ENCODE measurements at regions not wholly inside any gene's neighbourhood (a gene's known extent, or its start where the extent isn't known, plus 50 kb on each side); places are given as distances from the start of the nearest gene placed in this dataset.

DNA sequence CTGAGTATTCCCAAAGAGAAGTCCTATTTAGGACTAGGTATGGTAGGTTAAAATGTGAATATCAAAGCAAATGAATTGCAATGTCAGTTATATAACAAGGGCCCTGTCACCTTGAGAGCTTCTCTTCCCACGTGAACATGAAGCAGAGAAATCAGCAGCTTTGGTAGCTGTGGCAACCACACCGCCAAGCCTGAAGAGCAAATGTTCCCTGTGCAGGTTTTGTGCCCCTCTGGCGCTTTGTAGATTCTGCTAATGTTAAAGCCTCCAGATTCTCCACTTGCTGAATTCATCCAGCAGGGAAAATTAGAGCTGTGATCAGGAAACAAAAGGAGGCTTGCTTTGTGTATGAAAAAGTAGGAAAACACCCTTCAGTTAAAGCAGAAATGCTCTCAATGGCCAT is 322.6 kb downstream of the RBM43 start:
- H4K20me1 ChIP-seq (ENCODE audit: insufficient read depth, low read length), result no peaks in the 10 kb centered on the region
- no peaks in the 10 kb centered on the region for H3K4me1 ChIP-seq (ENCODE audit: low read length)
- H2AFZ ChIP-seq (ENCODE audit: low read depth, low read length), result no peak overlapping the region; the same call in 1 of the 2 replicates
- no peaks in the 10 kb centered on the region for H3K36me3 ChIP-seq (replicated peaks; ENCODE audit: low read depth, low read length)
- no peak overlapping the region for H3K4me3 ChIP-seq (ENCODE audit: low read length)
- no peak overlapping the region for H3K9ac ChIP-seq (ENCODE audit: low read length)
- H3K27ac ChIP-seq (ENCODE audit: low read length), result no peak overlapping the region
- TF ChIP-seq CTCF (IDR thresholded peaks at IDR 0.05; ENCODE audit: low read depth, low read length), result no peak
- TF ChIP-seq EZH2phosphoT487 (IDR thresholded peaks at IDR 0.05; ENCODE audit: low read depth), result no peak
- no peaks in the 10 kb centered on the region for H3K79me2 ChIP-seq (ENCODE audit: low read length)
- no peaks in the 10 kb centered on the region for H3K9me3 ChIP-seq (ENCODE audit: insufficient read depth, low read length)
- no peak overlapping the region for H3K4me2 ChIP-seq (ENCODE audit: low read length)
- no peaks in the 10 kb centered on the region for H3K27me3 ChIP-seq (ENCODE audit: low read depth, low read length)

DNA sequence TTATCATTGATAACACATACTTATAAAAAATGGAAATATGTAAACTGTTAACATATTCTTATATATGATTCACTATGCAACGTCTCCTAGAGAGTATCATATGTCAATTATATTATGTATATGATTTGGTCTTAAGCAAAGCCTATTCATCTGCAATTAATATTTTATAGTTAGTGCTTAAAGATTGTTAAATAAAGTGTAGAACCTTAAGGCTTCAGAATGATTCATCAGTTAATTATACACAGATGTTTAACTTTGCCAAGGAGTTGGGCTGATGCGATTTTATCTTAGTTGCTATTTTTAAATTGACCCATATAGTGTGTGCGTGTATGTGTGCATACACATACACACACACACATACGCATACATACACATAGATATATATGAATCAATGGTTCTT is 323.1 kb downstream of the RBM43 start:
- Histone ChIP-seq H3K9me3 (ENCODE audit: insufficient read depth, low read length) (no peaks in the 10 kb centered on the region), H3K36me3 (replicated peaks; ENCODE audit: low read depth, low read length) (no peaks in the 10 kb centered on the region), H4K20me1 (ENCODE audit: insufficient read depth, low read length) (no peaks in the 10 kb centered on the region), H2AFZ (ENCODE audit: low read depth, low read length) (no peak overlapping the region), H3K4me3 (ENCODE audit: low read length) (no peak overlapping the region), H3K27me3 (ENCODE audit: low read depth, low read length) (no peaks in the 10 kb centered on the region), H3K27ac (ENCODE audit: low read length) (no peak overlapping the region), H3K9ac (ENCODE audit: low read length) (no peak overlapping the region), H3K4me2 (ENCODE audit: low read length) (no peak overlapping the region), H3K4me1 (ENCODE audit: low read length) (no peaks in the 10 kb centered on the region), H3K79me2 (ENCODE audit: low read length) (no peaks in the 10 kb centered on the region)
- no peak for TF ChIP-seq EZH2phosphoT487 (IDR thresholded peaks at IDR 0.05; ENCODE audit: low read depth)
- no peak for TF ChIP-seq CTCF (IDR thresholded peaks at IDR 0.05; ENCODE audit: low read depth, low read length)

GRCh38 chr2:150937030-150937429 is 324.6 kb downstream of the RBM43 start:
- H4K20me1 ChIP-seq (ENCODE audit: insufficient read depth, low read length), result no peaks in the 10 kb centered on the region
- no peak overlapping the region for H3K9ac ChIP-seq (ENCODE audit: low read length)
- no peaks in the 10 kb centered on the region for H3K36me3 ChIP-seq (replicated peaks; ENCODE audit: low read depth, low read length)
- H3K4me3 ChIP-seq (ENCODE audit: low read length), result no peak overlapping the region
- H3K79me2 ChIP-seq (ENCODE audit: low read length), result no peaks in the 10 kb centered on the region
- no peak for TF ChIP-seq EZH2phosphoT487 (IDR thresholded peaks at IDR 0.05; ENCODE audit: low read depth)
- TF ChIP-seq CTCF (IDR thresholded peaks at IDR 0.05; ENCODE audit: low read depth, low read length), result no peak
- no peak overlapping the region for H3K4me2 ChIP-seq (ENCODE audit: low read length)
- H3K4me1 ChIP-seq (ENCODE audit: low read length), result no peaks in the 10 kb centered on the region
- no peaks in the 10 kb centered on the region for H3K9me3 ChIP-seq (ENCODE audit: insufficient read depth, low read length)
- H3K27me3 ChIP-seq (ENCODE audit: low read depth, low read length), result no peaks in the 10 kb centered on the region
- H3K27ac ChIP-seq (ENCODE audit: low read length), result no peak overlapping the region
- no peak overlapping the region for H2AFZ ChIP-seq (ENCODE audit: low read depth, low read length)

DNA sequence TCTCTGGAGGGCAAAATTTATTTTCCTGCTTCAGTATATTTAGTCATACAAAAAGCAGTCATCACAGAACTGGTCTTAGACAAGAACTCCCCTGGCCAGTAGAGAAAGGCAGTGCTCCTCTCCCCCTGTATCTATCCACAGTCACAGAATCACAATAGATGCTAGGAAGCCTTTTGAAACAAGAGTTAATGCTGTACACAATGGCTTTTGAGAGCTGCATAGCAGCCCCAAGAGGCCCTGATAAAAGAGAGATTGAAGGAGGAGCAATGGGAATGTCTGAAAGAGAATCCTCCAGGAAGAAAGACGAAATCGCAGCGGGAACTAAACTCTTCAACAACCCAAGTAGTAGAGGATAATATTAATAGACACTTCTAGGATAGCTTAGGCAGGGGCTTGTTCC is 330.2 kb downstream of the RBM43 start:
- no peaks in the 10 kb centered on the region for H3K9me3 ChIP-seq (ENCODE audit: insufficient read depth, low read length)
- TF ChIP-seq EZH2phosphoT487 (IDR thresholded peaks at IDR 0.05; ENCODE audit: low read depth), result no peak
- no peak for TF ChIP-seq CTCF (IDR thresholded peaks at IDR 0.05; ENCODE audit: low read depth, low read length)
- no peaks in the 10 kb centered on the region for H3K79me2 ChIP-seq (ENCODE audit: low read length)
- no peak overlapping the region for H3K4me2 ChIP-seq (ENCODE audit: low read length)
- no peak overlapping the region for H3K27ac ChIP-seq (ENCODE audit: low read length)
- no peak overlapping the region for H3K9ac ChIP-seq (ENCODE audit: low read length)
- no peaks in the 10 kb centered on the region for H3K27me3 ChIP-seq (ENCODE audit: low read depth, low read length)
- no peaks in the 10 kb centered on the region for H3K4me1 ChIP-seq (ENCODE audit: low read length)
- H2AFZ ChIP-seq (ENCODE audit: low read depth, low read length), result no peak overlapping the region
- no peaks in the 10 kb centered on the region for H4K20me1 ChIP-seq (ENCODE audit: insufficient read depth, low read length)
- H3K4me3 ChIP-seq (ENCODE audit: low read length), result no peak overlapping the region
- no peaks in the 10 kb centered on the region for H3K36me3 ChIP-seq (replicated peaks; ENCODE audit: low read depth, low read length)

Measured in OCI-LY3 (cell line).